ENCODE measurements at regions not wholly inside any gene's neighbourhood (a gene's known extent, or its start where the extent isn't known, plus 50 kb on each side); places are given as distances from the start of the nearest gene placed in this dataset.

DNA sequence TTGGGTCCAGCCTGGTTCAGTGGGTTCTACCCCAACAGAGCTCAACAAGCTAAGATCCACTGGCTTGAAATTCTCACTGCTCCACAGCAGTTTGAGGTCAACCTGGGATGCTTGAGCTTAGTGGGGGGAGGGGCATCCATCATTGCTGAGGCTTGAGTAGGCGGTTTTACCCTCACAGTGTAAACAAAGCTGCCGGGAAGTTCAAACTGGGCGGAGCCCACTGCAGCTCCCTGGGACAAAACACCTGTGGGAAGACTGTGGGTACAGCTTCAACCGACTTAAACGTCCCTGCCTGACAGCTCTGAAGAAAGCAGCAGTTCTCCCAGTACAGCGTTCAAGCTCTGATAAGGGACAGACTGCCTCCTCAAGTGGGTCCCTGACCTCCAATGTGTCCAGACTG is 1161.9 kb downstream of the UQCRFS1 start:
- H3K4me3 ChIP-seq (ENCODE audit: low read depth, low read length) = no peak overlapping the region
- DNase-seq (ENCODE audit: low read depth) = no peak

- no peak overlapping the region for H3K4me3 ChIP-seq (ENCODE audit: low read depth, low read length)
- DNase-seq (ENCODE audit: low read depth) = no peak
Measured at GRCh38 chr19:28049875-28050274, 1163.1 kb downstream of the UQCRFS1 start.

DNA sequence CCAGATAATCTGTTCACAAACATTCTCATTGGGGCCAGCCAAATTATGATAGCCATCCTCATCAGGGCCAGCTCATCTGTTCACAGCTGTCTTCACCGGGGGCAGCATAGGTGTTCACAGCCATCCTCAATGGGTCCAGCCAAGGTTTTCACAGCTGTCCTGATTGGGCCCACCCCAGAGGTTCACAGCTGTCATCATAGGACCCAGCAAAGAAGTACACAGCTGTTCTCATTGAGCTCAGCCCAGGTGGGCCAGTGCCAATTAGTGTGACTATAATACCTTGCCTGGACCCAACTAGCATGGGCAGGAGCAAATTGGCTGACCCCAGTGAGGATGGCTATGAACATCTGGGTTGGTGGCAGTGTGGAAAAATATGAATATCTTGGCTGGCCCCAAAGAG is 1166.0 kb downstream of the UQCRFS1 start:
- no peak for DNase-seq (ENCODE audit: low read depth)
- no peak overlapping the region for H3K4me3 ChIP-seq (ENCODE audit: low read depth, low read length)

GRCh38 chr19:28045621-28046020 is 1167.3 kb downstream of the UQCRFS1 start:
- no peak for DNase-seq (ENCODE audit: low read depth)
- no peak overlapping the region for H3K4me3 ChIP-seq (ENCODE audit: low read depth, low read length)

- DNase-seq (ENCODE audit: low read depth) = no peak
- no peak overlapping the region for H3K4me3 ChIP-seq (ENCODE audit: low read depth, low read length)
Measured at GRCh38 chr19:28044477-28044876, 1168.5 kb downstream of the UQCRFS1 start.

- DNase-seq (ENCODE audit: low read depth) = no peak
- H3K4me3 ChIP-seq (ENCODE audit: low read depth, low read length) = no peak overlapping the region
Measured at GRCh38 chr19:28042516-28042915, 1170.4 kb downstream of the UQCRFS1 start.

GRCh38 chr19:28039677-28040381 is 1173.1 kb downstream of the UQCRFS1 start:
- H3K4me3 ChIP-seq (ENCODE audit: low read depth, low read length) = no peak overlapping the region
- no peak for DNase-seq (ENCODE audit: low read depth)

- no peak for DNase-seq (ENCODE audit: low read depth)
- H3K4me3 ChIP-seq (ENCODE audit: low read depth, low read length) = no peak overlapping the region
Measured at GRCh38 chr19:28037186-28037585, 1175.8 kb downstream of the UQCRFS1 start.

GRCh38 chr19:28036486-28036885 is 1176.5 kb downstream of the UQCRFS1 start:
- DNase-seq (ENCODE audit: low read depth) = no peak
- H3K4me3 ChIP-seq (ENCODE audit: low read depth, low read length) = no peak overlapping the region

GRCh38 chr19:28034936-28035335 is 1178.0 kb downstream of the UQCRFS1 start:
- no peak for DNase-seq (ENCODE audit: low read depth)
- H3K4me3 ChIP-seq (ENCODE audit: low read depth, low read length) = no peak overlapping the region

DNA sequence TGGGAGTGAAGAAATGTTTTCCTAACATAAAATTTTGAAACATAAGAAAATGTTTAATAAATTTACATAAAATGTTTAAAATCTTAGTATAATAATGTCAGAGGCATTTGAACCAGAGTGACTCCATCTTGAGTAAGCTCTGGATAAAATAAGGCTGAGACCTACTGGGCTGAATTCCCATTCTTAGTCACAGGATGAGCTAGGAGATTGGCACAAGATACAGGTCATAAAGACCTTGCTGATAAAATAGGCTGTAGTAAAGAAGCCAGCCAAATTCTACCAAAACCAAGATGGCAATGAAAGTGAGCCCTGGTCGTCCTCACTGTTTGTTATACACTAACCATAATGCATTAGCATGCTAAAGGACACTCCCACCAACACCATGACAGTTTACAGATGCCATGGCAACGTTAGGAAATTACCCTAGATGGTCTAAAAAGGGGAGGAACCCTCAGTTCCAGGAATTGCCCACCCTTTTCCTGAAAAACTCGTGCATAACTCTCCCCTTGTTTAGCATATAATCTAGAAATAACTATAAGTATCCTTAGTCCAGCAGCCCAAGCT is 1184.0 kb downstream of the UQCRFS1 start:
- no peak overlapping the region for H3K4me3 ChIP-seq (ENCODE audit: low read depth, low read length)
- no peak for DNase-seq (ENCODE audit: low read depth)

- H3K4me3 ChIP-seq (ENCODE audit: low read depth, low read length) = no peak overlapping the region
- no peak for DNase-seq (ENCODE audit: low read depth)
Measured at GRCh38 chr19:28027116-28027515, 1185.8 kb downstream of the UQCRFS1 start.

- H3K4me3 ChIP-seq (ENCODE audit: low read depth, low read length) = no peak overlapping the region
- DNase-seq (ENCODE audit: low read depth) = no peak
Measured at GRCh38 chr19:28026636-28027035, 1186.3 kb downstream of the UQCRFS1 start.

GRCh38 chr19:28024920-28025319 is 1188.0 kb downstream of the UQCRFS1 start:
- H3K4me3 ChIP-seq (ENCODE audit: low read depth, low read length) = no peak overlapping the region
- no peak for DNase-seq (ENCODE audit: low read depth)

- no peak overlapping the region for H3K4me3 ChIP-seq (ENCODE audit: low read depth, low read length)
- DNase-seq (ENCODE audit: low read depth) = no peak
Measured at GRCh38 chr19:28023064-28023463, 1189.9 kb downstream of the UQCRFS1 start.

DNA sequence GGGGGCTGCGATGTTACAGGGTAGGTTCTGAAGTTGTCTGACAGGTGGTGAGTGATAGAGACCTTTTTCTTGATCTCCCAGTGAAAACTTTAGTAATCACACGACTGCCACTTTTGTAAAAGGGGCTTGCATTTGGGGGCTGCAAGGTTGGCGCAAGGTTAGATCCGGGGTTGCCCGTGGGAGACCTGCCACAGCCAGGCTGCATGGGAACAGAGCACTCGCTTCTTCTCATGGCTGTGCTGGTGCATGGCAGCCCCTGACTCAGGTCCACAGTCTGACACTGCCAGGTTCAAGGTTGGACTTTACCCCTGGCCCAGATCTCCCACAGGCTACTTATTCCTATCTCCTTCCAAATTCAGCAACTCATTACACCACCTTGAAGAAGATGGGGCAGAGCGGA is 1190.4 kb downstream of the UQCRFS1 start:
- H3K4me3 ChIP-seq (ENCODE audit: low read depth, low read length) = no peak overlapping the region
- DNase-seq (ENCODE audit: low read depth) = no peak

DNA sequence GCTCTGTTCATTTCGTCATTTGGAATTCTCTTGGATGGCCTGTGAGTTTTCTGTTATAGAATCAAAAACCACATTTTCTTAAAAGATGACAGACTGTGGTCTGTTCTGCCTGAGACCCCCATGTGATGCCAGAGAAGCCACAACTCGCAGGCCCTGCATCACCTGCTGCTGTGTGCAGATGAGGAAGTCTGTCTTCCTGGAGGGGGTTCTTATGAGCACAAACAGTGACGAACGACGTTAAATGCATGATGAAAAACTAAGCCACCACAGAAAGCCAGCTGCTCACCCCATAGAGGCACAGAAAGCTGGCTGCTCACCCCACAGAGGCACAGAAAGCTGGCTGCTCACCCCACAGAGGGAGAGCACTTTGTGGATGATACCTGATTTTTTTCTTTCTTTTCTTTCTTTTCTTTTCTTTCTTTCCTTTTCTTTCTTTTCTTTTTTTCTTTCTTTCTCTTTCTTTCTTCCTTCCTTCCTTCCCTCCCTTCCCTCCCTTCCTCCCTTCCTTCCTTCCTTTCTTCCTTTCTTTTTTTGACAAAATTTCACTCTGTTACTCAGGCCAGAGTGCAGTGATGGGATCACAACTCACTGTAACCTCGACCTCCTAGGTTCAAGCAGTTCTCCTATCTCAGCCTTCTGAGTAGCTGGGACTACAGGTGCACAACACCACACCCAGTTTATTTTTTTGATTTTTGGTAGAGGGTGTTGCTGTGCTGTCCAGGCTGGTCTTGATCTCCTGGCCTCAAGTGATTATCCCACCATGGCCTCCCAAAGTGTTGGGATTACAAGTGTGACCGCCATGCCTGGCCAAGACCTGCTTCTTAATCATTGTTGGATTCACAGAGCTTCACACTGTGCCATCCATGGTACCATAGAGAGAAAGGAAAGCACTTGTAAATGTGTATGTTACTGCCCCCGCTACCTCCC is 1191.4 kb downstream of the UQCRFS1 start:
- H3K4me3 ChIP-seq (ENCODE audit: low read depth, low read length) = no peak overlapping the region
- no peak for DNase-seq (ENCODE audit: low read depth)

- no peak overlapping the region for H3K4me3 ChIP-seq (ENCODE audit: low read depth, low read length)
- no peak for DNase-seq (ENCODE audit: low read depth)
Measured at GRCh38 chr19:28020619-28021258, 1192.2 kb downstream of the UQCRFS1 start.

- H3K4me3 ChIP-seq (ENCODE audit: low read depth, low read length) = no peak overlapping the region
- DNase-seq (ENCODE audit: low read depth) = no peak
Measured at GRCh38 chr19:28019901-28020300, 1193.0 kb downstream of the UQCRFS1 start.

- no peak for DNase-seq (ENCODE audit: low read depth)
- H3K4me3 ChIP-seq (ENCODE audit: low read depth, low read length) = no peak overlapping the region
Measured at GRCh38 chr19:28019371-28019770, 1193.6 kb downstream of the UQCRFS1 start.
